ENCODE measurements at regions not wholly inside any gene's neighbourhood (a gene's known extent, or its start where the extent isn't known, plus 50 kb on each side); places are given as distances from the start of the nearest gene placed in this dataset.
A peak's percentile ranks its signal among the peaks of the same experiment; 100 is the strongest.

- Mint-ChIP-seq H3K9me3 (ENCODE audit: unreplicated experiment) (peaks cover 24% of the 10 kb centered on the region), H3K27me3 (ENCODE audit: unreplicated experiment) (no peaks in the 10 kb centered on the region), H3K36me3 (ENCODE audit: unreplicated experiment) (peaks cover 15% of the 10 kb centered on the region), H3K4me1 (ENCODE audit: unreplicated experiment) (peaks cover 13% of the 10 kb centered on the region), H3K27ac (ENCODE audit: unreplicated experiment) (peak overlapping the region; percentile 57), H3K4me3 (ENCODE audit: unreplicated experiment) (no peak overlapping the region)
- TF ChIP-seq CTCF (IDR thresholded peaks at IDR 0.05), result no peak
- DNase-seq (ENCODE audit: extremely low spot score, unreplicated experiment), result no peak
These were observed 711.3 kb upstream of the GJE1 start for GRCh38 chr6:141421378-141421777.

GRCh38 chr6:141418076-141418475 is 714.6 kb upstream of the GJE1 start:
- Mint-ChIP-seq H3K9me3 (ENCODE audit: unreplicated experiment) (peaks cover 11% of the 10 kb centered on the region), H3K27me3 (ENCODE audit: unreplicated experiment) (no peaks in the 10 kb centered on the region), H3K27ac (ENCODE audit: unreplicated experiment) (no peak overlapping the region), H3K4me1 (ENCODE audit: unreplicated experiment) (peaks cover 26% of the 10 kb centered on the region), H3K36me3 (ENCODE audit: unreplicated experiment) (no peaks in the 10 kb centered on the region), H3K4me3 (ENCODE audit: unreplicated experiment) (no peak overlapping the region)
- TF ChIP-seq CTCF (IDR thresholded peaks at IDR 0.05), result no peak
- no peak for DNase-seq (ENCODE audit: extremely low spot score, unreplicated experiment)

- no peaks in the 10 kb centered on the region for H3K36me3 Mint-ChIP-seq (ENCODE audit: unreplicated experiment)
- peaks cover 11% of the 10 kb centered on the region for H3K9me3 Mint-ChIP-seq (ENCODE audit: unreplicated experiment)
- H3K4me1 Mint-ChIP-seq (ENCODE audit: unreplicated experiment), result peaks cover 19% of the 10 kb centered on the region
- no peak overlapping the region for H3K27ac Mint-ChIP-seq (ENCODE audit: unreplicated experiment)
- no peaks in the 10 kb centered on the region for H3K27me3 Mint-ChIP-seq (ENCODE audit: unreplicated experiment)
- H3K4me3 Mint-ChIP-seq (ENCODE audit: unreplicated experiment), result no peak overlapping the region
- DNase-seq (ENCODE audit: extremely low spot score, unreplicated experiment), result no peak
- no peak for TF ChIP-seq CTCF (IDR thresholded peaks at IDR 0.05)
These were observed 716.8 kb upstream of the GJE1 start for GRCh38 chr6:141415896-141416295.

GRCh38 chr6:141413196-141413595 is 719.5 kb upstream of the GJE1 start:
- no peak for DNase-seq (ENCODE audit: extremely low spot score, unreplicated experiment)
- no peak overlapping the region for H3K4me3 Mint-ChIP-seq (ENCODE audit: unreplicated experiment)
- peaks cover 13% of the 10 kb centered on the region for H3K4me1 Mint-ChIP-seq (ENCODE audit: unreplicated experiment)

GRCh38 chr6:141406761-141407160 is 726.0 kb upstream of the GJE1 start:
- TF ChIP-seq CTCF (IDR thresholded peaks at IDR 0.05), result no peak
- DNase-seq (ENCODE audit: extremely low spot score, unreplicated experiment), result no peak
- H3K4me1 Mint-ChIP-seq (ENCODE audit: unreplicated experiment), result peaks cover 14% of the 10 kb centered on the region
- H3K27ac Mint-ChIP-seq (ENCODE audit: unreplicated experiment), result no peak overlapping the region
- H3K27me3 Mint-ChIP-seq (ENCODE audit: unreplicated experiment), result no peaks in the 10 kb centered on the region
- peaks cover 29% of the 10 kb centered on the region for H3K9me3 Mint-ChIP-seq (ENCODE audit: unreplicated experiment)
- peaks cover 8% of the 10 kb centered on the region for H3K36me3 Mint-ChIP-seq (ENCODE audit: unreplicated experiment)
- no peak overlapping the region for H3K4me3 Mint-ChIP-seq (ENCODE audit: unreplicated experiment)

More at GRCh38 chr6:141413196-141413595, 719.5 kb upstream of the GJE1 start:
- TF ChIP-seq CTCF (IDR thresholded peaks at IDR 0.05), result no peak
- Mint-ChIP-seq H3K27ac (ENCODE audit: unreplicated experiment) (no peak overlapping the region), H3K9me3 (ENCODE audit: unreplicated experiment) (peaks cover 18% of the 10 kb centered on the region), H3K27me3 (ENCODE audit: unreplicated experiment) (no peaks in the 10 kb centered on the region), H3K36me3 (ENCODE audit: unreplicated experiment) (peaks cover 4% of the 10 kb centered on the region)

Measured in osteocyte (in vitro differentiated cells).